ENCODE measurements at regions not wholly inside any gene's neighbourhood (a gene's known extent, or its start where the extent isn't known, plus 50 kb on each side); places are given as distances from the start of the nearest gene placed in this dataset.

GRCh38 chr11:98659431-98659830 lies 361.3 kb upstream of the CNTN5 start:
- POLR2A ChIA-PET (ENCODE audit: low non-redundant PET) = no interaction called here
- CTCF ChIA-PET = no interaction called here
- TF ChIP-seq, protein P1, sequence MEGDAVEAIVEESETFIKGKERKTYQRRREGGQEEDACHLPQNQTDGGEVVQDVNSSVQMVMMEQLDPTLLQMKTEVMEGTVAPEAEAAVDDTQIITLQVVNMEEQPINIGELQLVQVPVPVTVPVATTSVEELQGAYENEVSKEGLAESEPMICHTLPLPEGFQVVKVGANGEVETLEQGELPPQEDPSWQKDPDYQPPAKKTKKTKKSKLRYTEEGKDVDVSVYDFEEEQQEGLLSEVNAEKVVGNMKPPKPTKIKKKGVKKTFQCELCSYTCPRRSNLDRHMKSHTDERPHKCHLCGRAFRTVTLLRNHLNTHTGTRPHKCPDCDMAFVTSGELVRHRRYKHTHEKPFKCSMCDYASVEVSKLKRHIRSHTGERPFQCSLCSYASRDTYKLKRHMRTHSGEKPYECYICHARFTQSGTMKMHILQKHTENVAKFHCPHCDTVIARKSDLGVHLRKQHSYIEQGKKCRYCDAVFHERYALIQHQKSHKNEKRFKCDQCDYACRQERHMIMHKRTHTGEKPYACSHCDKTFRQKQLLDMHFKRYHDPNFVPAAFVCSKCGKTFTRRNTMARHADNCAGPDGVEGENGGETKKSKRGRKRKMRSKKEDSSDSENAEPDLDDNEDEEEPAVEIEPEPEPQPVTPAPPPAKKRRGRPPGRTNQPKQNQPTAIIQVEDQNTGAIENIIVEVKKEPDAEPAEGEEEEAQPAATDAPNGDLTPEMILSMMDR (conservative IDR thresholded peaks at IDR 0.05; ENCODE audit: low read depth) = no peak
- H3K27ac ChIP-seq = no peak overlapping the region
- DNase-seq (ENCODE audit: low spot score) = no peak

DNA sequence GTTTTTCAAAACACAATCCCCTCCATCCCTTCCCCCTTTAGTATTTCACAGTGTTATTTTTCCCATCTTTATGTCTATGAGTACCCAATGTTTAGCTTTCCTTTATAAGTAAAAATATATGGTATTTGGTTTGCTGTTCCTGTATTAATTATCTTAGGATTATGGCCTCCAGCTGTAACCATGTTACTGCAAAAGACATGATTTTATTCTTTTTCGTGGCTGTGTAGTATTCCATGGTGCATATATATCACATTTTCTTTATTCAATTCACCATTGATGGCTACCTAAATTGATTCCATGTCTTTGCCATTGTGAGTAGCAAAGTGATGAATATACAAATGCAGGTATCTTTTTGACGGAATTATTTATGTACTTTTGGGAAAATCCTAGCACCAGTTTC lies 346.4 kb upstream of the CNTN5 start:
- DNase-seq (ENCODE audit: low spot score) = no peak
- no peak overlapping the region for H3K27ac ChIP-seq
- TF ChIP-seq, protein P1 (conservative IDR thresholded peaks at IDR 0.05; ENCODE audit: low read depth) = no peak
- POLR2A ChIA-PET (ENCODE audit: low non-redundant PET) = no interaction called here
- CTCF ChIA-PET = no interaction called here

- DNase-seq (ENCODE audit: low spot score) = no peak
- ChIA-PET CTCF (interaction anchor here (0.6 to 0.7 kb wide), 3 partner anchors 298 to 1035 kb away, joined by 3 to 4 read pairs (median 3); no protein-coding TSS in a partner anchor), POLR2A (ENCODE audit: low non-redundant PET) (no interaction called here)
- TF ChIP-seq, protein P1 (conservative IDR thresholded peaks at IDR 0.05; ENCODE audit: low read depth) = no peak
- H3K27ac ChIP-seq = no peak overlapping the region
These were observed 341.1 kb upstream of the CNTN5 start for GRCh38 chr11:98679673-98680072.

GRCh38 chr11:98701541-98701940 lies 319.2 kb upstream of the CNTN5 start:
- H3K27ac ChIP-seq = no peak overlapping the region
- CTCF ChIA-PET = no interaction called here
- DNase-seq (ENCODE audit: low spot score) = no peak
- TF ChIP-seq, protein P1 (conservative IDR thresholded peaks at IDR 0.05; ENCODE audit: low read depth) = no peak
- POLR2A ChIA-PET (ENCODE audit: low non-redundant PET) = no interaction called here

DNA sequence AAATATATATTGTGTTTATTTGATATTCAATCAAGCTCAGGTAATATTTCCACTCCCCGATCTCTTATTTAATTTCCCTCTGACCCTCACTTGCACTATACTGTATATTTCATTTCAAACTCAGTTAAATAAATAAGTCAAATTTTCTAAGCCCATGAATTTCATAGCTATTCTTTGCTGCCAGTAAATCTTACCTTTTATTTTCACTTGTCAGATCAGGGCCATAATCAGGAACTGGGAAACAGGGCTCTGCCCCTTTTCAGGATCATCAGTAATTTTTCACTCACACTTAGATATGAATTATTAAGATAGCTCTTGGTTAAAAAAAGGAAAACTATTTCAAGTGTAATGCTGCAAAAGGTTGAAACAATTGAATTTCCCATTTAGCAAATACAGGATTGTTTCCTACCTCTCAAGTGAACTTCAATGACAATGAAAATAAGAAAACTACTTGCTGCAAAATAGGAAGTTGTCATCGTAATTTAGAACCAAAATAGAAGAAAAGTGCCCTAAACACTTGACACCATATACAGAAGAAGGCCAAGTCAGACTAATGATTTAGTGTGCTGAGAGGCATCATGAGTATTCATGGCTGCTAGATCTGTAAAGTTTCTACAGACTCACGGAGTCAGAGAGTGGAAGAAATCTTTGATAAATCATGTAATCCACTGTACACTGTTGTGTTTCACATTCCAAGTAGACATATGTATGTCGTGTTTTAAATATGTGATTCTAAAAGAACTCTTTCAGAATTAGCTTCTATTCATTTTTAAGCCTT lies 316.8 kb upstream of the CNTN5 start:
- ChIA-PET CTCF (no interaction called here), POLR2A (ENCODE audit: low non-redundant PET) (no interaction called here)
- TF ChIP-seq, protein P1 (conservative IDR thresholded peaks at IDR 0.05; ENCODE audit: low read depth) = no peak
- no peak overlapping the region for H3K27ac ChIP-seq
- DNase-seq (ENCODE audit: low spot score) = no peak

DNA sequence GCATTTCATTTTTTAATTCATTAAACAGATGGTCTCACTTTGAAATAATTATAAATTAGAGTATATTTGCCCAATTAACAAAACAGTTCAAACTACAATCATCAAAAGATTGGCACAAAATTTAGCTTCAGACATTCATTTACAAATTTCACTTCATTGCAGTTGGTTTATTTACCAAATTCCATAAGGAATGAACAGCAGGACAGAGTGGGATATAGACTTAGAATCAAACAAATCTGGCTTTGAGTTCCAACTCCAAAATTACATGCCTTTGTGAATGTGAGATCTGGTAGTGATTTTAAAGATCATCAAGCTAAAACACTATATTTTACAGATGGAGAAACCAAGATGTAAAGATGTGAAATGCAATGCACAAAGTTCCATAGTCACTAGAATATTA lies 310.7 kb upstream of the CNTN5 start:
- CTCF ChIA-PET = no interaction called here
- POLR2A ChIA-PET (ENCODE audit: low non-redundant PET) = no interaction called here

More for the DNA sequence above, 310.7 kb upstream of the CNTN5 start:
- H3K27ac ChIP-seq = no peak overlapping the region
- DNase-seq (ENCODE audit: low spot score) = no peak
- TF ChIP-seq, protein P1 (conservative IDR thresholded peaks at IDR 0.05; ENCODE audit: low read depth) = no peak

All from RWPE1 (cell line).